IMR-90 (cell line): ENCODE measurements at regions not wholly inside any gene's neighbourhood (a gene's known extent, or its start where the extent isn't known, plus 50 kb on each side); places are given as distances from the start of the nearest gene placed in this dataset.

ENCODE experiments used
- ATAC-seq: fragments of 200-7000 bp; cut with Tn5 transposase; 2 replicates; pipeline ENCODE4 v1.9.1; 2020; ENCODE audit warnings: low read depth, mild to moderate bottlenecking, moderate library complexity
- BruUV-seq: library from RNA; stranded (reverse); fragments of 400-500 nt; replicated peaks from 2 replicates; lab custom pipeline; 2021; lab: Mats Ljungman, UMichigan
- CTCF ChIA-PET: fragments of 300-600 bp; formaldehyde crosslinking; extraction: SDS; loops from one replicate; lab custom pipeline; 2021; ENCODE audit warnings: antibody characterized with exemption; lab: Yijun Ruan, JAX
- POLR2A ChIA-PET: fragments of 300-600 bp; sonication (Branson Sonifier 250); formaldehyde crosslinking; loops from one replicate; lab custom pipeline; 2022; ENCODE audit warnings: antibody characterized with exemption; ENCODE audit not compliant: unreplicated experiment; lab: Charles Lee
- DNase-seq: peaks from one replicate; pipeline ENCODE4 v3.0.0; 2013
- H2AFZ ChIP-seq: replicated peaks from 2 replicates; pipeline ENCODE3; 2013; ENCODE audit warnings: low read length, mild to moderate bottlenecking; ENCODE audit not compliant: poor library complexity
- H2AK5ac ChIP-seq: 2 replicates; pipeline ENCODE4 v1.6.1; 2013; ENCODE audit warnings: low read depth, low read length, inconsistent platforms
- H2AK9ac ChIP-seq: replicated peaks from 2 replicates; pipeline ENCODE3; 2013; ENCODE audit warnings: mild to moderate bottlenecking, low read depth, low read length, moderate library complexity; ENCODE audit not compliant: poor library complexity
- H2BK120ac ChIP-seq: 2 replicates; pipeline ENCODE4 v1.6.1; 2013; ENCODE audit warnings: low read depth, low read length, inconsistent platforms
- H2BK15ac ChIP-seq: 3 replicates; pipeline ENCODE4 v1.6.1; 2013; ENCODE audit warnings: low read depth, low read length, inconsistent platforms
- H2BK20ac ChIP-seq: 2 replicates; pipeline ENCODE4 v1.6.1; 2013; ENCODE audit warnings: low read depth, mild to moderate bottlenecking, inconsistent platforms, low read length, moderate library complexity
- H2BK5ac ChIP-seq: 2 replicates; pipeline ENCODE4 v1.6.1; 2013; ENCODE audit warnings: mild to moderate bottlenecking, low read depth, low read length, inconsistent platforms; ENCODE audit not compliant: poor library complexity, severe bottlenecking
- H3K14ac ChIP-seq: replicated peaks from 2 replicates; pipeline ENCODE4 v1.6.1; 2013; ENCODE audit warnings: low read depth, low read length, inconsistent platforms
- H3K18ac ChIP-seq: 2 replicates; pipeline ENCODE4 v1.6.1; 2013; ENCODE audit warnings: low read depth, low read length, control low read depth
- H3K23ac ChIP-seq: 2 replicates; pipeline ENCODE4 v1.6.1; 2013; ENCODE audit warnings: low read depth, low read length, inconsistent platforms
- H3K27ac ChIP-seq: 2 replicates; pipeline ENCODE4 v1.5.1; 2013; ENCODE audit warnings: mild to moderate bottlenecking, control low read depth, low read length; ENCODE audit not compliant: insufficient read depth
- H3K27me3 ChIP-seq: 2 replicates; pipeline ENCODE4 v1.6.1; 2013; ENCODE audit warnings: low read length; ENCODE audit not compliant: control insufficient read depth, insufficient read depth
- H3K36me3 ChIP-seq: 2 replicates; pipeline ENCODE4 v1.6.1; 2013; ENCODE audit warnings: low read length, mixed read lengths; ENCODE audit not compliant: control insufficient read depth, insufficient read depth
- H3K4ac ChIP-seq: 2 replicates; pipeline ENCODE4 v1.6.1; 2013; ENCODE audit warnings: low read depth, low read length, inconsistent platforms
- H3K4me1 ChIP-seq: 2 replicates; pipeline ENCODE4 v1.6.1; 2013; ENCODE audit warnings: low read length, mixed read lengths; ENCODE audit not compliant: control insufficient read depth, insufficient read depth
- H3K4me2 ChIP-seq: 2 replicates; pipeline ENCODE4 v1.6.1; 2013; ENCODE audit warnings: low read depth, mild to moderate bottlenecking, control low read depth, low read length, moderate library complexity
- H3K4me3 ChIP-seq: 2 replicates; pipeline ENCODE4 v1.5.1; 2013; ENCODE audit warnings: low read depth, mild to moderate bottlenecking, control low read depth, low read length, moderate library complexity; ENCODE audit not compliant: insufficient read depth
- H3K56ac ChIP-seq: 2 replicates; pipeline ENCODE4 v1.6.1; 2013; ENCODE audit warnings: low read length, inconsistent platforms; ENCODE audit not compliant: insufficient read depth; ENCODE audit errors: extremely low read depth
- H3K79me1 ChIP-seq, 2 experiments: 2 replicates each; pipeline ENCODE4 v1.6.1; 2013; ENCODE audit warnings: low read length in 2 of 2, inconsistent platforms in 1 of 2, low read depth in 1 of 2
- H3K9ac ChIP-seq: 2 replicates; pipeline ENCODE4 v1.6.1; 2013; ENCODE audit warnings: low read depth, low read length, control low read depth
- H3K9me1 ChIP-seq: 2 replicates; pipeline ENCODE4 v1.6.1; 2013; ENCODE audit warnings: low read length, inconsistent platforms; ENCODE audit not compliant: insufficient read depth
- H3K9me3 ChIP-seq: 2 replicates; pipeline ENCODE4 v1.6.1; 2013; ENCODE audit warnings: low read length; ENCODE audit not compliant: control insufficient read depth, insufficient read depth
- H4K20me1 ChIP-seq: 2 replicates; pipeline ENCODE4 v1.6.1; 2013; ENCODE audit warnings: low read length, inconsistent platforms; ENCODE audit not compliant: insufficient read depth
- H4K5ac ChIP-seq: 2 replicates; pipeline ENCODE4 v1.6.1; 2013; ENCODE audit warnings: mild to moderate bottlenecking, low read depth, low read length, control low read depth
- H4K8ac ChIP-seq, 2 experiments: 2 replicates each; pipeline ENCODE4 v1.6.1; 2013; ENCODE audit warnings: low read depth in 2 of 2, low read length in 2 of 2, control low read depth in 1 of 2, inconsistent platforms in 1 of 2
- H4K91ac ChIP-seq: 2 replicates; pipeline ENCODE4 v1.6.1; 2013; ENCODE audit warnings: low read depth, low read length, inconsistent platforms; ENCODE audit not compliant: insufficient read depth
- BHLHE40 ChIP-seq: fragments of 150-350 bp; IDR thresholded peaks from 2 replicates; pipeline ENCODE4 v1.6.1; 2016; ENCODE audit warnings: mild to moderate bottlenecking, low read depth, low read length
- CEBPB ChIP-seq: IDR thresholded peaks from 2 replicates; pipeline ENCODE4 v1.6.1; 2012; ENCODE audit warnings: low read depth, low read length, improper control_type of control experiment
- ELK1 ChIP-seq: fragments of 150-350 bp; IDR thresholded peaks from 2 replicates; pipeline ENCODE4 v1.6.1; 2016; ENCODE audit warnings: low read depth, mild to moderate bottlenecking, low read length, moderate library complexity, borderline replicate concordance
- FOS ChIP-seq: fragments of 150-350 bp; IDR thresholded peaks from 2 replicates; pipeline ENCODE4 v1.6.1; 2016; ENCODE audit warnings: low read depth, low read length
- MAFK ChIP-seq: IDR thresholded peaks from 2 replicates; pipeline ENCODE4 v1.6.1; 2012; ENCODE audit warnings: low read depth, low read length, improper control_type of control experiment
- MAZ ChIP-seq: IDR thresholded peaks from 2 replicates; pipeline ENCODE4 v1.6.1; 2012; ENCODE audit warnings: low read depth, mild to moderate bottlenecking, low read length, improper control_type of control experiment, moderate library complexity, borderline replicate concordance
- MXI1 ChIP-seq: IDR thresholded peaks from 2 replicates; pipeline ENCODE4 v1.6.1; 2012; ENCODE audit warnings: low read depth, mild to moderate bottlenecking, low read length, moderate library complexity, borderline replicate concordance
- NFE2L2 ChIP-seq: fragments of 150-350 bp; IDR thresholded peaks from 2 replicates; pipeline ENCODE4 v1.6.1; 2016; ENCODE audit warnings: low read depth, mild to moderate bottlenecking, low read length
- POLR2A ChIP-seq: IDR thresholded peaks from 2 replicates; pipeline ENCODE4 v1.6.1; 2012; ENCODE audit warnings: mild to moderate bottlenecking, low read depth, low read length
- RAD21 ChIP-seq: IDR thresholded peaks from 2 replicates; pipeline ENCODE4 v1.6.1; 2012; ENCODE audit warnings: low read length, improper control_type of control experiment
- RCOR1 ChIP-seq: IDR thresholded peaks from 2 replicates; pipeline ENCODE4 v1.6.1; 2012; ENCODE audit warnings: mild to moderate bottlenecking, low read length, improper control_type of control experiment; ENCODE audit not compliant: insufficient replicate concordance
- SMC3 ChIP-seq: fragments of 150-350 bp; IDR thresholded peaks from 2 replicates; pipeline ENCODE4 v1.6.1; 2016; ENCODE audit warnings: low read depth, mild to moderate bottlenecking, antibody characterized with exemption, low read length, moderate library complexity
- USF2 ChIP-seq: fragments of 150-350 bp; IDR thresholded peaks from 2 replicates; pipeline ENCODE4 v1.6.1; 2017; ENCODE audit warnings: mild to moderate bottlenecking, antibody characterized with exemption, low read length, low read depth
- WGBS, 2 experiments: methylation state at CpG; one replicate each; pipeline versions ENCODE4 v1.1.5 to v1.1.7; 2013; ENCODE audit warnings: missing lambda C conversion rate in 2 of 2; ENCODE audit not compliant: insufficient read length in 1 of 2; ENCODE audit errors: extremely low coverage in 2 of 2; 5-methylcytosine and 5-hydroxymethylcytosine counted together
- dilution Hi-C: fragments of 300-500 bp; cut with HindIII; formaldehyde crosslinking; loops from one replicate; pipeline ENCODE4 v1.14.3; 2018; ENCODE audit warnings: low sequenced_read_pairs; ENCODE audit not compliant: unreplicated experiment
- in situ Hi-C: fragments of 300-500 bp; cut with MboI; formaldehyde crosslinking; loops from 3 replicates; pipeline ENCODE4 v1.14.3; 2019; ENCODE audit warnings: low sequenced_read_pairs, inconsistent platforms, mixed read lengths
- intact Hi-C: fragments of 100-400 bp; cut with micrococcal nuclease; formaldehyde crosslinking; loops from 2 replicates; pipeline ENCODE4 v1.10.0; 2022

GRCh38 chr5:2142456-2142954 is 259.8 kb upstream of the IRX4 start:
- Histone ChIP-seq H2BK5ac (no peak overlapping the region), H4K20me1 (no peaks in the 10 kb centered on the region), H3K9ac (no peak overlapping the region), H3K9me3 (peaks cover 30% of the 10 kb centered on the region), H3K23ac (no peak overlapping the region), H3K79me1 (no peaks in the 10 kb centered on the region), H2BK15ac (no peak overlapping the region), H3K18ac (no peak overlapping the region), H3K4me2 (no peak overlapping the region), H3K4ac (no peak overlapping the region), H3K27ac (no peak overlapping the region), H4K91ac (no peak overlapping the region), H2AFZ (no peak overlapping the region), H3K4me3 (no peak overlapping the region), H4K5ac (no peak overlapping the region), H2BK20ac (no peak overlapping the region), H2BK120ac (no peak overlapping the region), H3K9me1 (no peaks in the 10 kb centered on the region), H3K56ac (no peak overlapping the region), H3K4me1 (no peaks in the 10 kb centered on the region), H2AK5ac (no peak overlapping the region), H2AK9ac (no peak overlapping the region), H3K27me3 (no peaks in the 10 kb centered on the region), H4K8ac (no peak overlapping the region), H3K14ac (no peak overlapping the region), H3K36me3 (no peaks in the 10 kb centered on the region)
- no TSS peak for BruUV-seq
- CTCF ChIA-PET, result no interaction called here
- in situ Hi-C loops (no loop called here), dilution Hi-C loops (no loop called here), intact Hi-C loops (no loop called here)
- POLR2A ChIA-PET, result no interaction called here
- ATAC-seq (no peak), DNase-seq (no peak)
- 40% methylated on average over 1 of the region's 13 CpGs; no CpG with 5 or more reads in 1 of the 2 experiments for WGBS, 2 experiments
- TF ChIP-seq CEBPB (no peak), RAD21 (no peak), MAFK (no peak), ELK1 (no peak), RCOR1 (no peak), BHLHE40 (no peak), NFE2L2 (no peak), USF2 (no peak), SMC3 (no peak), MAZ (no peak), POLR2A (no peak), MXI1 (no peak), FOS (no peak)
